COLO829 (cell line): ENCODE measurements at regions not wholly inside any gene's neighbourhood (a gene's known extent, or its start where the extent isn't known, plus 50 kb on each side); places are given as distances from the start of the nearest gene placed in this dataset.
"Not testable (repeated sequence)": the region's sequence is repeated elsewhere in the genome, so short reads cannot be mapped to it uniquely, and the experiment has no call there.

Experiments
- DNase-seq: peaks from one replicate; pipeline ENCODE4 v3.0.0; 2012; ENCODE audit warnings: low spot score

DNA sequence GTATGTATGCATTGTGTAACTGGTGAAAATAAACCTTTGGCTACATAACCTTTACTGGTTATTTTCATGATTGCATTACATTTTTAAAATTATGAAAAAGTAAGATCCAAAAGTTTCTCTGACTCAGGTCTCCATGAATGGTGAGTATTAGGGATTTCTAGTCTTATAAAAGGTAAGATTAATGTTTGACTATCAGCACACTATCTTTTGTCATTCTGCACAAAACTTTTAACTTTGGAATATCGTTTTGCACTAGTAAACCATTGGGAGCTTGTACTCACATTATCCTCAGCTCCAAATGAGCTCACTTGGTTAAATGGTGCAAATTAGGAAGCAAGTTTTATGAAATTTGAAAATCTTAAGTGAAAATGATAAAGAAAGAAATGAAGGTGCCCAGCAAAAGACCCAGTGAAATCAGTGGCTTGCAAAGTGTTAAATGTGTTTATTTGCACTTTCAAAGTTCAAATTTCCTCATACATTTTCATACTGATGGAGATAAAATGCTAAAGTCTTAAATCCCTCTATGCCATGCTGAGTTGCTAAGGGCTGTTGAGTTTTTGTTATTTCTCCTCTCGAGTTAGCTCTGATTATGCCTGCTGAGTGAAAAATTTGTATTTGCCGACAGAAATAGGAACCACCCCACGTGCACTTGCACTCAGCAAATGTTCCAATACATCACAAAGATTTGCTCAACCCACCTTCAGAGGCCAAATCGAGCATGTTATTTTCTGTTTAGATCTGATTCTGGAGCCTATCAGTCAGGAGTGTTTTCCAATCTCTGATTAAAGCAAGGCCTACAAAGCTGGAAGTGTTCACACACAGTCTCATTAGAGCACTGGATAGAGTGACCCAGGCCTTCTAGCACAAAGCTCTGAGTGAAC lies 885.7 kb downstream of the NR2F1-AS1 start:
- no peak for DNase-seq

DNA sequence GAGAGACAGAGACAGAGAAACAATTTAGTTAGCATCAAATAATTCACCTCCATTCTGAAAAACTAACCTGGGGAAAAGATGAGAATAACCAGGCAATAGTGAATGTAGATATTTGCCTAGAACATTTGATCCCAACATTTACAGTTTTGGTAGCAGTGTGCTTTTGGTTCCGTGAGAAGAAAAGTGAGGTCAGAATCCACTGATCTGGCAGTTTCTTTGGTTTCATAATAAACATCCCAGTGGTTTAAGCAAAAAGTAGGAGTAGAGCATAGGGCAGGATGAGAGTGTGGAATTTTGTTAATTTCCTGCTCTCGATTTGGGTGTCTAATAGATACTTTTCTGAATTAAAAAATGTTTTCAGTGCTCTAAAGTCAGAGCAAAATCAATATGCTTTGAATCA lies 887.0 kb downstream of the NR2F1-AS1 start:
- no peak for DNase-seq

DNA sequence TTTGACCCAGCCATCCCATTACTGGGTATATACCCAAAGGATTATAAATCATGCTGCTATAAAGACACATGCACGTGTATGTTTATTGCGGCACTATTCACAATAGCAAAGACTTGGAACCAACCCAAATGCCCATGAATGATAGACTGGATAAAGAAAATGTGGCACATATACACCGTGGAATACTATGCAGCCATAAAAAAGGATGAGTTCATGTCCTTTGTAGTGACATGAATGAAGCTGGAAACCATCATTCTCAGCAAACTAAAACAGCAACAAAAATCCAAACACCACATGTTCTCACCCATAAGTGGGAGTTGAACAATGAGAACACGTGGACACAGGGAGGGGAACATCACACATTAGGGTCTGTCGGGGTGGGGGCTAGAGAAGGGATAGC lies 889.1 kb downstream of the NR2F1-AS1 start:
- not testable (repeated sequence) for DNase-seq

DNA sequence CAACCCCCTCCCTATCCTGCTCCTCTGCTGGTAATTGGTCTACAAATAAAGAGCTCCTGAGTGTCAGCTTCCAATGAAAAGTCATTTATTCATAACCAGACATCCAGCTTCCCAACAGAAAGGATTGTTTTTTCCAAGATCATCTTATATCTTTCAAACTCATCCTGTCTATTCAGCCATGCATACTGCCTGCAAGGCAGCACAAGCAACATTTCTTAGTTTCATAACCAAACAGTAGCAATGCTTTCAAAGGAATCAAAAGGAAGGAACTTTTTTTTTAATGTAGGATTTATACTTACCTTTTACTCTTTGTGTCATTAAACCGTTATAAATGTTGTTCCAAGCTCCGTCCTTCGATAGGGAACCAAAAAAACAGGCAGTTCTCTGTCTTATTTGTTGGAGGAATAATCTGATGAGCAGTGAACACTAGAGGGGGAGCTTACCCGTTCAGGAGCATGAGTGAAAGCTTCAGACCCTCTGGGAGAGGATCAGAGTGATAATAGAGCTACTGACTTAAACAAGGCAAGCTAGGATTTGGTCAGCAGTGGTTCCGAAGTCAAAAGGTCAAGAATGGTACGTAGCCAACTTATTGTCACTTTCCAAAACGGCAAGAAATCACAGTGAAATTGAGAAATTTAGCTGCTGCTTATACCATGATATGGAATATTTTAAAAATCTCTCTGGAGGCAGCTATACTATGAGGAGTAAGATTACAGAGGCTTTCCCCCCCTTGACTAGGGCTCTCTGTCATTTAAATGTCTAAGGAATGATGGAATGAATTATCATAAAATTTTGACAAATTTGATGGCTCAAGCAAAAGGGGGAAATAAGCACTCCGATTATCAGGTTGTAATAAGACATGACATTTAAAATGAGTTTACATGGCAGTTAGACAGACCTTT lies 892.9 kb downstream of the NR2F1-AS1 start:
- peak; percentile 15 for DNase-seq

DNA sequence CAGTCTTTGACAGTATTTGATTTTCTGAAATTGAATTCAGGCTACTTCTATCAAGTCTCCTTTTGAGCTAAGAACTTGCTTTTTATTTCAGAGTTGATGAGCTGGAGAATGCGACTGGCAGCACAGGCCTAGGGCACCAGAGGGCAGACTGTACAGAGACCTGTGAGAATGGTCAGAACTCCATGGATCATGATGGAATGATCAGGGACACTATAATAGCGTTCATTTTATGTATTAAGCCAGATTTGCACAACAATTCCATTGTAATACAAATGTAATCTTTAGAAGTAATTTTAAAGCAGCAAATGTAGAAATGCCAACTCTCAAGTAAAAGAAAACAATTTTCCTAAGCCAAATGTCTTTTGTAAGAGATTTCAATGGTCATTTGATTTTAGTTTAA lies 902.4 kb downstream of the NR2F1-AS1 start:
- peak; percentile 6 for DNase-seq

DNA sequence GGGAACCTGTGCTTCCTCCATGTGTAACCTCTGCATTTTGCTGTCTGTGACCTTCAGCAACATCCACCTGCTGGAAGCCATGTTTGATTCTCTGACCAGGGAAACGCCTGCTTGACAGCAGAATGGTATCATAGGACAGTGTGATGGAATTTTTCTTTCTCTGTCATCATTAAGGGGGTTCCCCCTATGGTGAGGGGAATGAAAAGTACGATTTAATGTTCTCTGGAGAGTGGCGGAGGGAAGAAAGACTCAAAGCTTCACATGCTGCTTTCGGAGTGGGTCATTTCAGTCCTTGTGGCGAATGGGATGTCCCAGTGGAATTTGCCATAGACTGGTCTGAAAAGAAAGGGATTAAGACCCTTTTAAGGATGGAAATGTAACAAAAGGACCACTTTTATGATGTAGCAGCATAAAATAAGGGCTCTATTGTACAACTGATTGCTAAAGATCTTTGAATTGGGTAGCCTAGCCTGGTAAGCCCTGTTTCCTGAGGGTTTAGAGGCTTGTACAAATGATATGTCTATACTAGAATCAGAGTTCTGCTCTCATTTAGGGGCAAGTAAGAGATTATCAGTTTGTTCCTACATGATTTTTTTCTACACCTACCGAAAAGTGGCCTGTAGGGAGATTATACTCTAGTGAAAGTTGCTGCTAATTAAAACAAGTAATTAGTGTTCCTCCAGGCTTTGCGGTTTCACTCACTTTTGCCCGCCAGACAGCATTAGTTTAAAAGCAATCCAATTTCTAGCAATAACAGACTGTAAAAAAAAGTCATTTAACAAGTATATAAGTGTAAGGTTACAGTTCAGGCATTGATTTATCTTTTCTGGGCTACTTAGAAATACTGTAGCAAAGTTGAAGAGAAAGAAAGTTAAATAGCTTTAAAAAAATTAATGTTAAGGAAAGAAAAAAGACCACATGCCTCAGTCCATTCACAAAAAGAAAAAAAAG lies 904.5 kb downstream of the NR2F1-AS1 start:
- no peak for DNase-seq

DNA sequence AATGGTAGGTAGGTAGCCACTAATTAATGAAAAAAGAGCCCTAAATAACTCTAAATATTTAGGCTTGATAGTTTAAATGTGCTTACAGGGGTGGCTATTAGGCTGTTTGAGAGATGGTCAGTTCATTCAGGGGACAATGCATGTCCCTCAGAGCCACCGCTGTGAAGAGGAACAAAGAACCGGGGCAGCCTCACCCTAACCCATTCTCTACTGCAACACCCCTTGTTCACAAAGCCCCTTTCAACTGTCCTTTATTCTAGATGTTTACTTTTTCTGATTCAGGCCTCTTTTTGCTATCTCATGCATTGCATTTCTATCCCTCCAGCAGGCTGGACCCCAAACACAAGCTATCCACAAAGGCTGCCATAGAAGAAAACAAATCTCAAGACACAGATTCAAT lies 906.7 kb downstream of the NR2F1-AS1 start:
- DNase-seq, result no peak

DNA sequence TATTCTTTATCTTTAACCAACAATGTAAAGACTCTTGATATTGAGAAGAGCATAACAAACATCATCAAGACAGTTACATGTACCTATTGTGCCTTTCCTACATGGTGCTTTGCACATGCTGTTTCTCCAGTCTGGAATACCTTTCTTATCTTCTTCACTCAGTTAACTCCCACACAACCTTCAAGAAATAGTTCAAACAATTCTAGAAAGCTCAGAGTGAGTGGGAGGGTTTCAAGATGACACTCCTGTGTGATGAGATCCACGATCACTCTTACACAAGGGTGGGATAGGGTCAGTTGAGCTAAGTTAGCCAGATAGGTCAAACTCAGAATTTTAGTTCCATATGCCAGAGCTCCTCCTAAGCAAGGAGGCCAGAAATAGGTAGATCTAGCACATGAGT lies 915.5 kb downstream of the NR2F1-AS1 start:
- no peak for DNase-seq

DNA sequence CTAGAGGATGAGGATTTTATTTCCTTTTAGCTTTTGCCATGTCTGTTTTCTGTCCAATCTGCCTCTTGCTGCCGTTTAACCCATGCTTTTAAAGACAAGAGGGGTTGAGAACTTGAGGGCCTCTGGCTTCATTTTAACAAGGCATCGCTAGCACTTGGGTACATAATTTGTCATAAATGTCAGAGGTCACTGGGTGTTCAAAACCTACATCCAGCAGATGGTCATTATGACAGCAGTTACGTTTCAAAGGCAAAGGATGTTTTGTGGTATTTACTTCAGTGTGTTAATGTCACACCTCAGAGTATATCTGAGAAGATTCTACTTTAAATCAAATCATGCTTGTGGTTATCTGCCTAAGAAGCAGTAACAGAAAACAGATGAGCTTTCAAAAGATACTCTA lies 918.3 kb downstream of the NR2F1-AS1 start:
- no peak for DNase-seq

DNA sequence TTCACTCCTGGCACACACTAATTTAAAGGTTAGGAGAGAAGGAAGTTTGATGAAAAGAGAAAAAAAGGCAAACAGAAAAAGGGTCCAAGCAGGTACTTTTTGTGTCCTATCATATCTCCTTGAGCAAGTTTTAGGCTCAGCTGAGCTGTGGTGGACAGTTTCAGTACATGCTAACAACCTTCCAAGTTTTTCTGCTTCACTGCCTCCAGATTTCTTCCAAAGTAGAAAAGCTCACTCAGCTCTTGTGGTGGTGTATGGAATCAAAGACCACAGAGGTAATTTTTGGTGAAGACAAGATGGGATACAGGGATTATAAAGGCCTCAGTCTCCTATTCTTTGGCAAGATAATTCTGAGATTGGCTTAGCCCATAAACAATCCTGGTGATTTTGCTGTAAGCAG lies 921.8 kb downstream of the NR2F1-AS1 start:
- DNase-seq, result no peak

DNA sequence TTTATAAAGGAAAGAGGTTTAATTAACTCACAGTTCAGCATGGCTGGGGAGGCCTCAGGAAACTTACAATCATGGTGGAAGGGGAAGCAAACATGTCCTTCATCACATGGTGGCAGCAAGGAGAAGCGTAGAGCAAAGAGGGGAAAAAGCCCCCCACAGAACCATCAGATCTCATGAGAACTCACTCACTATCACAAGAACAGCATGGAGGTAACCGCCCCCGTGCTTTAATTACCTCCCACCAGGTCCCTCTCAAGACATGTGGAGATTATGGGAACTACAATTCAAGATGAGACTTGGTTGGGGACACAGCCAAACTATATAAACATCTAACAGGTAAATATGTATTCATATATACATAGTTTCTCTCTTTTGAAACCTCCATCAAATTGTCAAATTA lies 926.4 kb downstream of the NR2F1-AS1 start:
- DNase-seq, result not testable (repeated sequence)

DNA sequence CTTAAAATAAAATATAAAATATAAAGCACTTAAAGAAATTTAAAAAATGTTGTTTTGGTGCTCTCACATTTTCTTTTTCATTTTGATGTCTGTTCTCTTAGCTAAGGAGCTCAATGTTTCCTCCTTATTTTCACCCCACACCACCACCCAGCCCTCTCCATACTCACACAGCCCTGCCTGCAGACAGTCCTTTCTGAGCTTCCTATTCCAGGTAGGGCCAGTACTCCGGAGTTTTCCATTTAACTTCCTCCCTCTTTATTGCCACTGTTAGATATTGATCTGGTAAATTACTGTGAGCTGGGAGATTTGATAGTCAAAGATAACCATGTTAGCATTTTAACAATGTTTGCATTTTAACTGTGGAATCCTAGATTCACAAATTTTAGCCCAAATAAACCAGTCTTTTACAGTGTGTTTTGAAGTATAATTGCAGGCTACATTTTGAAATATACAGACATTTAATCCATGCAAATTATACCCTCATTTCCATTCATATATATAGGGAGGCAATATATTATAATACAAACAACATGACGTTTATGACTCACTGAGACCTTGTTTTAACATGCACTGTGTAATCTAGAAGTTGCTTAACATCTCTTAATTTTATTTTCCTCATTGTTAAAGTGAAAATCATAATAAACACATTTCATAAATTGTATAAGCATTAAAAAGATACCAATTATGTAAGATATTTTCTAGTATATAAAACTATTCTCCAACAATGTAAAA lies 927.1 kb downstream of the NR2F1-AS1 start:
- DNase-seq, result no peak

DNA sequence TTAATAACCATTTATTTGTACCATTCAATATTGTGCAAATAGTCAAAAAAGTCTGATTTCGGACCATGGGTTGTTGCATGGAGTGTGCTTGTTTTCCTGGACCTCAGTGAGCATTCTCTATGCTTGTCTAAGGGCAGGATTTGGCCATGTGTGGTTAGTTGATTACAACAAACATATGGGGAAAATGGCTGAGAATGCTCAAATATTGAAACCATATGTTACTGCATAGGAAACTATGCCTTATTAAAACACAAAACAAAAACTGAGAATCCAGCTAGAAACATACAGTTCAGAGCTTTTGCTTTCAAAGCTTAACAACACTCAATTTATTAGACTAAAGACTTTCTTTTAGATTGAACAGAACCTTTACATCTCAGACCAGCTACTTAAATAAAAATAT lies 928.3 kb downstream of the NR2F1-AS1 start:
- DNase-seq, result no peak

DNA sequence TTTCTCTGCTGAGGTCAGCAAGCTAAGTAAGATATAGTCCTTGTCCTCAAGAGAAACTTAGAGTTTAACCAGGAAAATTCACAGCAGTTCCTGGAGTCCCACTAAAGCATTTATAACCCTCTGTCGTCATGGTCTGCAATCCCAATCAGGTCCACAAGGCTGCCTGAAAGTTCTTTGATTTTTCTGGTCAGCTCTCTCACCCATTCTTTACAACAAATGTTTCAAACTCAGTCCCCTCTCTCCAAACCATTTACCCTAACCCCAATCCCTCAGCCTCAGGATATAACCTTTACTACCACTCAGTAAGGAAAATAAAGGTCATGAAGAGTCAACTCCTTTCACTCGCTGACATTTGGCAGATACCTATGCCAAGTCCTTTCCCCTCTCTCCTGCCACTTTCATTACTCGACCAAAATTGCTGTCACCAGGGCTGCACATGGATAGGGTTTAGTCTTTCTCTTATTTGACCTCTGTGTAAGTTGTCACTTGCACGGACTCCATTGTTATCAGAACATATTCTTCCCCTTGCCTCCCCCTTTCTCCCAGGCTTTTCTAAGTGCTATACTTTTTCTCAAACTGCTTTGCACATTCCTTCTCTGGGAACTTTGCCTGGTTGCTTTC lies 936.6 kb downstream of the NR2F1-AS1 start:
- DNase-seq, result no peak

DNA sequence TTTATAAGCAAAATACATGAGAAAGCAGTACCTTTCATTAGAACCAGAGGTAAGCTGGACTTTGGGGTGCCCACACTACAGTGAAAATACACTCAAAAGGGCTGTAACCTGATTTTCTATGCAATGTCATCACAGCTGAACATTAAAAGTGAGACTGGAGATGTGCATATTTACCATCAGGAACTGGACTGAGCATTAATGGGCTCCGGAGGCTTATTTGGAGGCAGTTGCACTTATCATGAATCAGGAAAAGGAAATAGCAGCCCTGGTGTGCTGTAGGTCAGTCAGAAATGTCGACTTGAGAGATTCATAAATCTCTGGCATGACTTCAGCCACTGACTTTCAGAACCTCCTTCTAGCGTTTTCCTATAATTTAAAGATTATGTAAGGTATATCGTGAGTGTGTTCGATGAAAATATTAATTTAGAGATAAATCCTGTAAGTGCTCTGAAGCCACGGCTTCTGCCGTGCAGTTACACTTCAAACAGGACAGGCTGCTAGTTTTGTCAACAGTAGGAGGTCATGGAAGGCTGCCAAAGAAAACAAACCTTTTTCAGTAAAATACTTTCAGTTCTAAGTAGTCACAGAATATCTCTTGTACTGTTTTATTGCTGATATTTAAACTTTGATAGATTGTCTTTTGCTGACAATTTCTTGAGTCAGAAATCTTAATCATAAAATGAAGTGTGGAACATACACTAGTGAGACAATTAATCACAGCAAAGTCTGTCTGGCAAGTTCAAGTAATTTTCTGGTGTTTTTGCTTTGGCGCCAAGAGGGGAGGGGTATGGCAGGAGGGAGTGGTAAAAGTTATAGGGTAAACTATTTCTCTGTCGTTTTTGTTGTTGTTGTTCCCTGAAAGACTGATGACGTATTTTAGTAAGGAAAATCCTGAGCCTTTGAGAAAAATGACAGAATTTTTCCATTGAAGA lies 939.7 kb downstream of the NR2F1-AS1 start:
- DNase-seq, result peak; percentile 1

DNA sequence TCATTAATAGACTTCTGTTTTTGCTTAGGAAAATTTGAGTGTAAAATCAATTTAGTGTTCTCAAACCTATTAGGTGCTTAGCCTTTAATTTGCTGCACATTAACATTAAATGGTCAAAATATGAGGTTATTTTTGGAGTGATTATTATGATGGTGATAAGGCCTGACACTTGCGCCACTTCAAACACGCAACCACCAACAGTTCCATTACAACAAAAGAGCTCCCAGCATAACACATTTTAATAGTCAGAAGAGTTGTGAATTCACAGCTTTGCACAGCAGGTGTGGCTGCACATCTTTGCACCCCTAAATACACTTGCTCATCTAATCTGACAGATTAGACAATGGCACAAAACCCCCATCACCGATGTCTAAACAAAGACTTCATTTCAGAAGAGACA lies 940.7 kb downstream of the NR2F1-AS1 start:
- DNase-seq, result no peak

DNA sequence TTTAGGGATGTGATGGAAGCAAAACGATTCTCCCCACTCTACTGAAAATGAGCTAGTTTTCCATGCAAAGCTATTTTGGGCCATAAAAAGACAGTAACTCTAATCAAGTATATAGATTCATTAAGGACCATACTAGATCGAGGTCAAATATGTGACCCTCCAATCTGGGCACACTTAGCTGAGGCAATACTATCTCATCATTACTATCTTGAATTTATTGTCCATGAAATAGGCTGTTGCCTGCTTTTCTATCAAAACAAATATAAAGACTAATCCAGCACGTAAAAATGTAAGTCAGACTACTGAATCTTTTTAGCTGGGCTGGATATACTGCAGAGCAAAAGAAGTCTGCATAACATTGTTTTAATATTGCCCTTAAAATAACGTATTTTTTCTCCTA lies 943.1 kb downstream of the NR2F1-AS1 start:
- DNase-seq, result no peak

DNA sequence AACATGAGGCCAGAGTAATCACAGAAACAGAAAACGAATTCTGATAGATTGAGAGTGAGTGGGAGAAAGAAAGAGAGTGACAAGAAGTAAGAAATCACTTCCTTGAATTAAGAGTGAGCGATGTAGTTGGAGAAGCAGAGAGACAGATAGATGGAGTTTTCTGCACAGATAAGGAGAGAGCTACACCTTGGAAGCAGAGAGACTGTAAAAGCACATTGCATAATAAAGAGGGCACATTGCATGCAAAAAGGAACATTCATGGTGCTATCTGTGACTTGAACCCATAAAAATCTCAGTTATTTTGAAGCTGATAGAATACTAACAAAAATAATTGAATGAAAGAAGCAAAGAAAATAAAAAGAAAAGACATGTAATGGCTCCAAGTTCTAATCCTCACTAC lies 943.8 kb downstream of the NR2F1-AS1 start:
- DNase-seq, result no peak

DNA sequence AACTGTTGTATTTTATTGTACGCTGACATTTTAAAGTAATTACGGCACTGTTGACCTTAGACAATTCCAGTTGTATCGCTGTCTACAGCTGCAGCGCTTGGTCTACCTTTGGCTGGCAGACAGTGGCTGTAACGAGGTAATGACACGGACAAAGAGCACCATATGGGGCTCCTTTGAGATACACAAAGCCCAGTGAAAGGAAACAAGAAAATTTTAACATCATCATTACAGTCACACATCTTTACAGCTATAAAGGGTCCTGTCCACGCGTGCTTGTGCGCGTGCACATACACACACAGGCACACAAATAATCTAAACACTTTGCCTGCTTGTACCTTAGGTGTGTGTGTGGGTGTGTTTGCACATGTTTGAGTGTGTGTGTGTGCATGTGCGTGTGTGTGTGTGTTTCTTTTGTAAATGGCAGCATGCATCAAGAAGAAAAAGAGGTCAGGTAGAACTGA lies 946.0 kb downstream of the NR2F1-AS1 start:
- no peak for DNase-seq
